GM12865 (cell line): ENCODE measurements at regions not wholly inside any gene's neighbourhood (a gene's known extent, or its start where the extent isn't known, plus 50 kb on each side); places are given as distances from the start of the nearest gene placed in this dataset.
"Not testable (repeated sequence)": the region's sequence is repeated elsewhere in the genome, so short reads cannot be mapped to it uniquely, and the experiment has no call there.

Source experiments
- DNase-seq: peaks from one replicate; pipeline ENCODE4 v3.0.0; 2010; ENCODE audit warnings: low read depth
- H3K4me3 ChIP-seq: 2 replicates; pipeline ENCODE4 v1.5.1; 2011; ENCODE audit warnings: mild to moderate bottlenecking, low read depth, low read length, control low read depth
- CTCF ChIP-seq: IDR thresholded peaks from 2 replicates; pipeline ENCODE4 v1.5.1; 2011; ENCODE audit warnings: low read length, control low read depth, low read depth, inconsistent platforms; ENCODE audit not compliant: insufficient read depth; ENCODE audit errors: missing control alignments

GRCh38 chr2:138243372-138243771 is 258.2 kb upstream of the SPOPL start:
- no peak overlapping the region for H3K4me3 ChIP-seq
- no peak for DNase-seq
- TF ChIP-seq CTCF = no peak

GRCh38 chr2:138244501-138244925 is 257.1 kb upstream of the SPOPL start:
- no peak for TF ChIP-seq CTCF
- no peak for DNase-seq

GRCh38 chr2:138245310-138245709 is 256.3 kb upstream of the SPOPL start:
- DNase-seq = no peak
- TF ChIP-seq CTCF = no peak
- no peak overlapping the region for H3K4me3 ChIP-seq

More at GRCh38 chr2:138244501-138244925, 257.1 kb upstream of the SPOPL start:
- no peak overlapping the region for H3K4me3 ChIP-seq

- no peak overlapping the region for H3K4me3 ChIP-seq
- no peak for DNase-seq
- TF ChIP-seq CTCF = no peak
Observed at GRCh38 chr2:138247302-138247701, 254.3 kb upstream of the SPOPL start.

- TF ChIP-seq CTCF = no peak
- no peak overlapping the region for H3K4me3 ChIP-seq
- no peak for DNase-seq
Observed at GRCh38 chr2:138249207-138249606, 252.4 kb upstream of the SPOPL start.

- H3K4me3 ChIP-seq, DNase-seq: not testable (repeated sequence)
Observed at GRCh38 chr2:138250843-138251320, 250.7 kb upstream of the SPOPL start.

- H3K4me3 ChIP-seq = no peak overlapping the region
- TF ChIP-seq CTCF = no peak
- no peak for DNase-seq
Observed at GRCh38 chr2:138252587-138252986, 249.0 kb upstream of the SPOPL start.
